ENCODE measurements at regions not wholly inside any gene's neighbourhood (a gene's known extent, or its start where the extent isn't known, plus 50 kb on each side); places are given as distances from the start of the nearest gene placed in this dataset.
"Not testable (repeated sequence)": the region's sequence is repeated elsewhere in the genome, so short reads cannot be mapped to it uniquely, and the experiment has no call there.

- no peaks in the 10 kb centered on the region for H3K79me2 ChIP-seq
- H3K27me3 ChIP-seq (ENCODE audit: control insufficient read depth, insufficient read depth, low read length): no peaks in the 10 kb centered on the region
- H3K4me2 ChIP-seq (ENCODE audit: low read length): no peak overlapping the region
- no peak overlapping the region for H3K9ac ChIP-seq
- H3K36me3 ChIP-seq (ENCODE audit: control insufficient read depth, insufficient read depth, low read length): no peaks in the 10 kb centered on the region
- TF ChIP-seq CTCF (IDR thresholded peaks at IDR 0.05): no peak
- H3K27ac ChIP-seq: no peak overlapping the region
- no peaks in the 10 kb centered on the region for H3K4me1 ChIP-seq
- no peak overlapping the region for H2AFZ ChIP-seq
- no peaks in the 10 kb centered on the region for H3K9me3 ChIP-seq (ENCODE audit: control insufficient read depth, low read length)
- H3K4me3 ChIP-seq (ENCODE audit: low read depth, low read length): no peak overlapping the region
Measured at GRCh38 chr13:58950911-58951310, 1212.8 kb downstream of the DIAPH3 start.

- H3K9me3 ChIP-seq (ENCODE audit: control insufficient read depth, low read length): no peaks in the 10 kb centered on the region
- no peak overlapping the region for H3K4me3 ChIP-seq (ENCODE audit: low read depth, low read length)
- TF ChIP-seq CTCF (IDR thresholded peaks at IDR 0.05): no peak
Measured at GRCh38 chr13:58953638-58954037, 1210.1 kb downstream of the DIAPH3 start.

GRCh38 chr13:58955546-58956385 is 1208.0 kb downstream of the DIAPH3 start:
- no peak overlapping the region for H3K9ac ChIP-seq
- H3K27ac ChIP-seq: no peak overlapping the region
- H2AFZ ChIP-seq: no peak overlapping the region
- H3K4me3 ChIP-seq (ENCODE audit: low read depth, low read length): no peak overlapping the region
- no peak for TF ChIP-seq CTCF (IDR thresholded peaks at IDR 0.05)
- H3K36me3 ChIP-seq (ENCODE audit: control insufficient read depth, insufficient read depth, low read length): no peaks in the 10 kb centered on the region
- H3K9me3 ChIP-seq (ENCODE audit: control insufficient read depth, low read length): no peaks in the 10 kb centered on the region
- no peaks in the 10 kb centered on the region for H3K4me1 ChIP-seq
- no peak overlapping the region for H3K4me2 ChIP-seq (ENCODE audit: low read length)
- H3K27me3 ChIP-seq (ENCODE audit: control insufficient read depth, insufficient read depth, low read length): no peaks in the 10 kb centered on the region
- H3K79me2 ChIP-seq: no peaks in the 10 kb centered on the region

More at GRCh38 chr13:58953638-58954037, 1210.1 kb downstream of the DIAPH3 start:
- Histone ChIP-seq H2AFZ (no peak overlapping the region), H3K27ac (no peak overlapping the region), H3K79me2 (no peaks in the 10 kb centered on the region), H3K9ac (no peak overlapping the region), H3K36me3 (ENCODE audit: control insufficient read depth, insufficient read depth, low read length) (no peaks in the 10 kb centered on the region), H3K4me1 (no peaks in the 10 kb centered on the region), H3K27me3 (ENCODE audit: control insufficient read depth, insufficient read depth, low read length) (no peaks in the 10 kb centered on the region), H3K4me2 (ENCODE audit: low read length) (no peak overlapping the region)

GRCh38 chr13:58958097-58958496 is 1205.6 kb downstream of the DIAPH3 start:
- not testable (repeated sequence) for H3K4me1 ChIP-seq; H3K9me3 ChIP-seq (ENCODE audit: control insufficient read depth, low read length); H2AFZ ChIP-seq; H3K4me2 ChIP-seq (ENCODE audit: low read length); H3K36me3 ChIP-seq (ENCODE audit: control insufficient read depth, insufficient read depth, low read length); H3K79me2 ChIP-seq; H3K4me3 ChIP-seq (ENCODE audit: low read depth, low read length); H3K27me3 ChIP-seq (ENCODE audit: control insufficient read depth, insufficient read depth, low read length); H3K9ac ChIP-seq; H3K27ac ChIP-seq

GRCh38 chr13:58960888-58961287 is 1202.8 kb downstream of the DIAPH3 start:
- TF ChIP-seq CTCF (IDR thresholded peaks at IDR 0.05): no peak
- Histone ChIP-seq H3K9ac (no peak overlapping the region), H3K4me1 (no peaks in the 10 kb centered on the region), H2AFZ (no peak overlapping the region), H3K4me3 (ENCODE audit: low read depth, low read length) (no peak overlapping the region), H3K27me3 (ENCODE audit: control insufficient read depth, insufficient read depth, low read length) (no peaks in the 10 kb centered on the region), H3K79me2 (no peaks in the 10 kb centered on the region), H3K4me2 (ENCODE audit: low read length) (no peak overlapping the region), H3K27ac (no peak overlapping the region), H3K36me3 (ENCODE audit: control insufficient read depth, insufficient read depth, low read length) (no peaks in the 10 kb centered on the region), H3K9me3 (ENCODE audit: control insufficient read depth, low read length) (no peaks in the 10 kb centered on the region)
